ENCODE measurements at regions not wholly inside any gene's neighbourhood (a gene's known extent, or its start where the extent isn't known, plus 50 kb on each side); places are given as distances from the start of the nearest gene placed in this dataset.

DNA sequence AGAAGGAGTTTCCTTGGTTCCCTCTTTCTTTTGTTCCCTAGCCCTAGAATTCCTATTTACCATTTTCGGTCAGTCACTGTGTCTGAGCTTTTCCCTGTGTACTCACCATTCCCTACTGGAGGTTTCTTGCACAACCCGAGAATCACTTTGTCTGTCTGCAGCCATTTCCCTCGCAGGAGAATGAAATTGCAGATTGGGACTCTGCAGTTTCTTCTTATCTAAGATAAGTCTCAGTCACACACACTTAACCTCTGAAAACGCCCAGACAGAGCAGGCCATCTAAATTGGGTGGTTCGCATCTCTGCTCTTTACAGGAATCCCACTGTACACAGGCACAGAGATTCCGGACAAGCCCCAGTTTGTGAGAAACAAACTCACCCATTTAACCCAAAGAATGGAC lies 58.6 kb upstream of the CNTNAP2 start:
- TF ChIP-seq, protein P1, sequence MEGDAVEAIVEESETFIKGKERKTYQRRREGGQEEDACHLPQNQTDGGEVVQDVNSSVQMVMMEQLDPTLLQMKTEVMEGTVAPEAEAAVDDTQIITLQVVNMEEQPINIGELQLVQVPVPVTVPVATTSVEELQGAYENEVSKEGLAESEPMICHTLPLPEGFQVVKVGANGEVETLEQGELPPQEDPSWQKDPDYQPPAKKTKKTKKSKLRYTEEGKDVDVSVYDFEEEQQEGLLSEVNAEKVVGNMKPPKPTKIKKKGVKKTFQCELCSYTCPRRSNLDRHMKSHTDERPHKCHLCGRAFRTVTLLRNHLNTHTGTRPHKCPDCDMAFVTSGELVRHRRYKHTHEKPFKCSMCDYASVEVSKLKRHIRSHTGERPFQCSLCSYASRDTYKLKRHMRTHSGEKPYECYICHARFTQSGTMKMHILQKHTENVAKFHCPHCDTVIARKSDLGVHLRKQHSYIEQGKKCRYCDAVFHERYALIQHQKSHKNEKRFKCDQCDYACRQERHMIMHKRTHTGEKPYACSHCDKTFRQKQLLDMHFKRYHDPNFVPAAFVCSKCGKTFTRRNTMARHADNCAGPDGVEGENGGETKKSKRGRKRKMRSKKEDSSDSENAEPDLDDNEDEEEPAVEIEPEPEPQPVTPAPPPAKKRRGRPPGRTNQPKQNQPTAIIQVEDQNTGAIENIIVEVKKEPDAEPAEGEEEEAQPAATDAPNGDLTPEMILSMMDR (IDR thresholded peaks at IDR 0.05): no peak
- TF ChIP-seq POLR2A (IDR thresholded peaks at IDR 0.05): no peak
